Gastroesophageal sphincter (tissue), 4 donors: ENCODE measurements at regions not wholly inside any gene's neighbourhood (a gene's known extent, or its start where the extent isn't known, plus 50 kb on each side); places are given as distances from the start of the nearest gene placed in this dataset.

ENCODE experiments used
- ATAC-seq: fragments of 150-250 bp; one replicate; pipeline ENCODE4 v1.9.1; 2016; ENCODE audit warnings: mild to moderate bottlenecking, moderate library complexity
- H3K27ac ChIP-seq, 4 donors: fragments of 200-600 bp; sonication (generic) in 3 of 4; 1 replicate in 3 of 4; 2 replicates in 1 of 4; pipeline ENCODE4 v1.5.1; 2016 to 2019
- H3K27me3 ChIP-seq: fragments of 200-600 bp; sonication (generic); one replicate; pipeline ENCODE4 v1.5.1; 2019
- H3K36me3 ChIP-seq, 2 donors: fragments of 200-600 bp; sonication (generic); one replicate each; pipeline ENCODE4 v1.5.1; 2019; ENCODE audit warnings: control low read depth in 1 of 2
- H3K4me1 ChIP-seq, 3 donors: fragments of 200-600 bp; sonication (generic); 1 replicate in 2 of 3; 2 replicates in 1 of 3; pipeline ENCODE4 v1.5.1; 2016 to 2019; ENCODE audit warnings: control low read depth in 2 of 3
- H3K4me3 ChIP-seq, 2 donors: fragments of 200-600 bp; sonication (generic); one replicate each; pipeline ENCODE4 v1.5.1; 2019; ENCODE audit warnings: mild to moderate bottlenecking in 1 of 2, moderate library complexity in 1 of 2
- H3K9me3 ChIP-seq, 3 donors: fragments of 200-600 bp; sonication (generic); one replicate each; pipeline ENCODE4 v1.5.1; 2017 to 2019; ENCODE audit warnings: control low read depth in 2 of 3
- EP300 ChIP-seq: sonication (generic); formaldehyde crosslinking; IDR thresholded peaks from one replicate; pipeline ENCODE4 v1.6.1; 2017; ENCODE audit warnings: antibody characterized with exemption, mild to moderate bottlenecking
- POLR2A ChIP-seq, 2 donors: fragments of 450-650 bp; IDR thresholded peaks; one replicate each; pipeline ENCODE4 v1.6.1; 2017; ENCODE audit warnings: antibody characterized with exemption in 2 of 2, mild to moderate bottlenecking in 2 of 2, moderate library complexity in 1 of 2
- POLR2AphosphoS5 ChIP-seq: sonication (generic); formaldehyde crosslinking; IDR thresholded peaks from one replicate; pipeline ENCODE4 v1.6.1; 2017; ENCODE audit warnings: antibody characterized with exemption
- WGBS, 2 donors: methylation state at CpG; one replicate each; pipeline ENCODE4 v1.1.5; 2018; ENCODE audit warnings: low coverage in 1 of 2; 5-methylcytosine and 5-hydroxymethylcytosine counted together
- TF ChIP-seq, protein P1 (sequence below), 4 experiments: fragments of 200-600 bp in 2 of 4; fragments of 450-650 bp in 2 of 4; sonication (generic) in 1 of 4; IDR thresholded peaks; one replicate each; pipeline ENCODE4 v1.5.1; 2017 to 2019; ENCODE audit warnings: antibody characterized with exemption in 4 of 4, mild to moderate bottlenecking in 2 of 4, moderate library complexity in 2 of 4

DNA sequence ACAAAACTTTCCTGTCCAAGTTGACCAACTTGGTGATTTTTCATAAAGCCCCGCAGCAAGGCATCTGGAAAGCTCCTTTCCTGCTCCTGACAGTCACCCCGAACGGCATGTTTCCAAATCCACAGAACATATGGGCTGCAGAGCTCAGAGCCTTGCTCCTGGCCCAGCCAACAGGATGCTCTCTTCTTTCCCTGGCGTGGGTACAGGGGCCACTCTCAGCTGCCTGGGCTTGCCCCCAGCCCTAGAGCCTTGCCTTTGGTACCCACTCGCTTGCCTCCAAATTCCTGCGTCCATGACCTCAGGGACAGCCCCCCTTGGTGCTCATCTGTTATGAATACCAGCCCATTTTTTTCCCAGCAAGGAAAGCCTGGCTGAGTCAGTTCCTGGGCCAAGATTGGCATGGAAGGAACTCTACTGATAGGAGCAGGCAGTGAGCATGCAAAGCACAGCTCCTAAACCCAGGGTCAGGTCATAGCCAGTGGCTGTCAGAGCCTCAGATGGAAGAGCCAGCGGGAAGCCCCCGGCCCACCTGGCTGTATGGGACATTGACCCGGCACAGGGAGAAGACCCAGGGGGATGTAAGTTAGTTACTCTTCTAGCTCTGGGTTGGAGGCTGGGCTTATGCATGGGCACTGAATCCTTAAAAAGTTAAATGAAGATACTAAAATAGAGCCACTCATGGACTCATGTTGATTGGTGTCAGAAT lies 105.3 kb upstream of the RTL1 start:
- WGBS, 2 donors = 87 to 100% methylated on average over 3 to 6 of the region's 9 CpGs
- ATAC-seq = no peak
- Histone ChIP-seq H3K27me3 (peaks cover 14% of the 10 kb centered on the region), H3K4me1 (no peaks in the 10 kb centered on the region), H3K36me3 (no peaks in the 10 kb centered on the region), H3K9me3 (peaks cover 0 to 10% (median 0%) of the 10 kb centered on the region in 3 donors), H3K27ac (no peak overlapping the region), H3K4me3 (no peak overlapping the region)
- no peak for TF ChIP-seq POLR2AphosphoS5
- TF ChIP-seq EP300 = no peak
- TF ChIP-seq POLR2A (IDR thresholded peaks at IDR 0.05) = no peak
- TF ChIP-seq, protein P1, sequence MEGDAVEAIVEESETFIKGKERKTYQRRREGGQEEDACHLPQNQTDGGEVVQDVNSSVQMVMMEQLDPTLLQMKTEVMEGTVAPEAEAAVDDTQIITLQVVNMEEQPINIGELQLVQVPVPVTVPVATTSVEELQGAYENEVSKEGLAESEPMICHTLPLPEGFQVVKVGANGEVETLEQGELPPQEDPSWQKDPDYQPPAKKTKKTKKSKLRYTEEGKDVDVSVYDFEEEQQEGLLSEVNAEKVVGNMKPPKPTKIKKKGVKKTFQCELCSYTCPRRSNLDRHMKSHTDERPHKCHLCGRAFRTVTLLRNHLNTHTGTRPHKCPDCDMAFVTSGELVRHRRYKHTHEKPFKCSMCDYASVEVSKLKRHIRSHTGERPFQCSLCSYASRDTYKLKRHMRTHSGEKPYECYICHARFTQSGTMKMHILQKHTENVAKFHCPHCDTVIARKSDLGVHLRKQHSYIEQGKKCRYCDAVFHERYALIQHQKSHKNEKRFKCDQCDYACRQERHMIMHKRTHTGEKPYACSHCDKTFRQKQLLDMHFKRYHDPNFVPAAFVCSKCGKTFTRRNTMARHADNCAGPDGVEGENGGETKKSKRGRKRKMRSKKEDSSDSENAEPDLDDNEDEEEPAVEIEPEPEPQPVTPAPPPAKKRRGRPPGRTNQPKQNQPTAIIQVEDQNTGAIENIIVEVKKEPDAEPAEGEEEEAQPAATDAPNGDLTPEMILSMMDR (IDR thresholded peaks at IDR 0.05) = no peak

DNA sequence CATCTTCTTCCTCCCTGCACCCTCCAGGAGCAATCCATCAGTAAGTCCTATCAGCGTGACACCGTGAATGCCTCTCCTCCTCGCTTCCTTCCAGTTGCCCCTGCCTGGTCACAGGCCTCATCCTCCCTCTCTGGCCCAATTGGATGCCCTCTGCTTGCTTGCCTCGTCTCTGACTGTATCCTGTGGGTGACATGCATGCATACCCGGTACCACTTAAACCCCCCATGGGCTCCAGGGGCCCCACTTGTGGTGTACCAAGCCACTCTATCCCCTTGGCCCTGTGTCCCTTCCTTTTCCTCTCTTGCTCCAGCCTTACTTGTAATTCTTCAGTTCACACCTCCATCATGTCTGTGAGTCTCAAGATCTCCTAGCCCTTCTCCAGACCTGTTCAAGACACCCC lies 106.0 kb upstream of the RTL1 start:
- WGBS, 2 donors = 85 to 95% methylated on average over 3 to 5 of the region's 5 CpGs
- peaks cover 0 to 10% (median 0%) of the 10 kb centered on the region in 3 donors for H3K9me3 ChIP-seq
- H3K4me1 ChIP-seq = no peaks in the 10 kb centered on the region
- ATAC-seq = no peak
- no peak overlapping the region for H3K4me3 ChIP-seq
- no peak for TF ChIP-seq POLR2A (IDR thresholded peaks at IDR 0.05)
- TF ChIP-seq POLR2AphosphoS5 = no peak
- TF ChIP-seq, protein P1 (IDR thresholded peaks at IDR 0.05) = no peak
- TF ChIP-seq EP300 = no peak
- no peaks in the 10 kb centered on the region for H3K36me3 ChIP-seq
- H3K27me3 ChIP-seq = peaks cover 14% of the 10 kb centered on the region
- H3K27ac ChIP-seq = no peak overlapping the region

DNA sequence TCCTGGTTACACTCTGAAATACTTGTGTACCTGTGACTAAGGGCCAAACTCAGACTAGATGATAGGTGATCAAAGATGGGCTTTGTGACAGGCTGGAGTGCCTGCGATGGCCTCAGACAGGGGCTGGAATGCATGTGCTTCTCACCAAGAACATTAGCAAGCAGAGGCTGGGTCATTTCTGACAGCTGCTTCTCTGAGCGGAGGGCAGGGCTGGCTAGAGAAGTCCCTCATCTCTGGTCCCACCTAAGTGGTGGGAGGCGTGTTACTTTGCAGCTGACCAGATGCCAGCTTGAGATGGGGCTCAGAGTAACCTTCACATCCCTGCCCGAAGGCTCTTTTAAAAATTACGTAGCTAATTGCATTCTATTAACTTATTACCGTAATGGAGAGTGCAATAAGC lies 106.8 kb upstream of the RTL1 start:
- peaks cover 11% of the 10 kb centered on the region for H3K27me3 ChIP-seq
- ATAC-seq = no peak
- WGBS, 2 donors = 97 to 100% methylated on average over 2 to 6 of the region's 6 CpGs
- TF ChIP-seq EP300 (no peak), POLR2A (IDR thresholded peaks at IDR 0.05) (no peak), POLR2AphosphoS5 (no peak)
- TF ChIP-seq, protein P1 (IDR thresholded peaks at IDR 0.05) = no peak
- H3K27ac ChIP-seq = no peak overlapping the region
- H3K9me3 ChIP-seq = peaks cover 0 to 10% (median 0%) of the 10 kb centered on the region in 3 donors
- no peaks in the 10 kb centered on the region for H3K36me3 ChIP-seq
- no peak overlapping the region for H3K4me3 ChIP-seq
- H3K4me1 ChIP-seq = no peaks in the 10 kb centered on the region

DNA sequence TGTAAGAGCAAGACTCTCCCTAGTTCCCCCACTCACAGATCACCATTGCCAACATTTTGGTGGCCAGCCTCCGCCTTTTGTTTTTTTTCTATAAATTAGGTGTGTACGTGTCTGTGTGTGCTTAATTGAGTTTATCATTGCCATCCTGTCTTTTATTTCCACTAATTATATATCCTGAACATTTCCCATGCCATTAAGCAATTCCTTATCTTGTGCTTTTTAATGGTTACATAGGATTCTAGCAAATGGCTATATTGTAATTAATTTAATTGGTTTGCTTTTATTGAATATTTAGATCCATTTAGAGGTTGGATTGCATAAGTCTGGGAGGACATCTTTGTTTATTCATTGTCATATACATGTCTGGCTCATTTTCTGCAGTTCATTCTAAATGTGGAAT lies 107.3 kb upstream of the RTL1 start:
- no peak overlapping the region for H3K4me3 ChIP-seq
- peaks cover 6% of the 10 kb centered on the region for H3K27me3 ChIP-seq
- TF ChIP-seq POLR2AphosphoS5 (no peak), POLR2A (IDR thresholded peaks at IDR 0.05) (no peak), EP300 (no peak)
- TF ChIP-seq, protein P1 (IDR thresholded peaks at IDR 0.05) = no peak
- no peaks in the 10 kb centered on the region for H3K36me3 ChIP-seq
- no peaks in the 10 kb centered on the region for H3K4me1 ChIP-seq
- no peak for ATAC-seq
- 83 to 93% methylated on average over 2 of the region's 2 CpGs for WGBS, 2 donors
- H3K27ac ChIP-seq = no peak overlapping the region
- H3K9me3 ChIP-seq = peaks cover 0 to 10% (median 0%) of the 10 kb centered on the region in 3 donors

DNA sequence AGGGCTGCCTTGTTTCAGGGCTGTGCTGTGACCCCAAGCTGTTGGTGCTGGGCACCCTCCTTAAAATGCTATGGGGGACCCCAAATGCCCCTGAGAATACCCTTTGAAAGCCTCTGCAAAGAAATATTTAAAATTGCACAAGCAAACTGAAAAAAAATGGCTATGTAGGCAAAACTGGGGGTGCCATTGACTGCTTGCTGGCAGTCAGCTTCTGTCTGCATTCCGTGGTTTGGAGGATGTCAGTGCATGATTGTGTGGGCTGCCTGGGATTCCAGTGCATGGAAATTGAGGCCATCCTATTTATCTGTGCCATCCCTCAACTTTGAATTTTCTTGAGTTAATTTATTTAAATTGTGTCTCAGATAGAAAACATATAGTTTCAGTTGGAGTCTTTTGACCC lies 113.7 kb upstream of the RTL1 start:
- ATAC-seq = no peak
- no peaks in the 10 kb centered on the region for H3K36me3 ChIP-seq
- peaks cover 14% of the 10 kb centered on the region for H3K27me3 ChIP-seq
- 58 to 63% methylated on average over 1 of the region's 1 CpG for WGBS, 2 donors
- H3K4me3 ChIP-seq = no peak overlapping the region
- TF ChIP-seq POLR2AphosphoS5 = no peak
- TF ChIP-seq, protein P1 (IDR thresholded peaks at IDR 0.05) = no peak
- TF ChIP-seq EP300 = no peak
- TF ChIP-seq POLR2A (IDR thresholded peaks at IDR 0.05) = no peak
- H3K9me3 ChIP-seq = peaks cover 0 to 8% (median 0%) of the 10 kb centered on the region in 3 donors
- no peak overlapping the region for H3K27ac ChIP-seq
- no peaks in the 10 kb centered on the region for H3K4me1 ChIP-seq
